ENCODE measurements at regions not wholly inside any gene's neighbourhood (a gene's known extent, or its start where the extent isn't known, plus 50 kb on each side); places are given as distances from the start of the nearest gene placed in this dataset.

- TF ChIP-seq, protein P1, sequence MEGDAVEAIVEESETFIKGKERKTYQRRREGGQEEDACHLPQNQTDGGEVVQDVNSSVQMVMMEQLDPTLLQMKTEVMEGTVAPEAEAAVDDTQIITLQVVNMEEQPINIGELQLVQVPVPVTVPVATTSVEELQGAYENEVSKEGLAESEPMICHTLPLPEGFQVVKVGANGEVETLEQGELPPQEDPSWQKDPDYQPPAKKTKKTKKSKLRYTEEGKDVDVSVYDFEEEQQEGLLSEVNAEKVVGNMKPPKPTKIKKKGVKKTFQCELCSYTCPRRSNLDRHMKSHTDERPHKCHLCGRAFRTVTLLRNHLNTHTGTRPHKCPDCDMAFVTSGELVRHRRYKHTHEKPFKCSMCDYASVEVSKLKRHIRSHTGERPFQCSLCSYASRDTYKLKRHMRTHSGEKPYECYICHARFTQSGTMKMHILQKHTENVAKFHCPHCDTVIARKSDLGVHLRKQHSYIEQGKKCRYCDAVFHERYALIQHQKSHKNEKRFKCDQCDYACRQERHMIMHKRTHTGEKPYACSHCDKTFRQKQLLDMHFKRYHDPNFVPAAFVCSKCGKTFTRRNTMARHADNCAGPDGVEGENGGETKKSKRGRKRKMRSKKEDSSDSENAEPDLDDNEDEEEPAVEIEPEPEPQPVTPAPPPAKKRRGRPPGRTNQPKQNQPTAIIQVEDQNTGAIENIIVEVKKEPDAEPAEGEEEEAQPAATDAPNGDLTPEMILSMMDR (conservative IDR thresholded peaks at IDR 0.05; ENCODE audit: low read depth in 2 of 2): no peak
- TF ChIP-seq POLR2AphosphoS5 (IDR thresholded peaks at IDR 0.05; ENCODE audit: low read depth) (no peak), EZH2 (IDR thresholded peaks at IDR 0.05; ENCODE audit: low read depth, unreplicated experiment) (no peak), CREB1 (CRISPR knock-in tag; IDR thresholded peaks at IDR 0.05; ENCODE audit: low read depth) (no peak), JUNB (IDR thresholded peaks at IDR 0.05; ENCODE audit: unreplicated experiment) (no peak), EZH2phosphoT487 (IDR thresholded peaks at IDR 0.05; ENCODE audit: unreplicated experiment) (no peak), ETS1 (IDR thresholded peaks at IDR 0.05) (no peak), ZNF114 (CRISPR knock-in tag; IDR thresholded peaks at IDR 0.05) (no peak), STAT1 (IDR thresholded peaks at IDR 0.05; ENCODE audit: unreplicated experiment) (no peak), NANOG (IDR thresholded peaks at IDR 0.05; ENCODE audit: borderline replicate concordance) (no peak)
- TF ChIP-seq, protein P2, sequence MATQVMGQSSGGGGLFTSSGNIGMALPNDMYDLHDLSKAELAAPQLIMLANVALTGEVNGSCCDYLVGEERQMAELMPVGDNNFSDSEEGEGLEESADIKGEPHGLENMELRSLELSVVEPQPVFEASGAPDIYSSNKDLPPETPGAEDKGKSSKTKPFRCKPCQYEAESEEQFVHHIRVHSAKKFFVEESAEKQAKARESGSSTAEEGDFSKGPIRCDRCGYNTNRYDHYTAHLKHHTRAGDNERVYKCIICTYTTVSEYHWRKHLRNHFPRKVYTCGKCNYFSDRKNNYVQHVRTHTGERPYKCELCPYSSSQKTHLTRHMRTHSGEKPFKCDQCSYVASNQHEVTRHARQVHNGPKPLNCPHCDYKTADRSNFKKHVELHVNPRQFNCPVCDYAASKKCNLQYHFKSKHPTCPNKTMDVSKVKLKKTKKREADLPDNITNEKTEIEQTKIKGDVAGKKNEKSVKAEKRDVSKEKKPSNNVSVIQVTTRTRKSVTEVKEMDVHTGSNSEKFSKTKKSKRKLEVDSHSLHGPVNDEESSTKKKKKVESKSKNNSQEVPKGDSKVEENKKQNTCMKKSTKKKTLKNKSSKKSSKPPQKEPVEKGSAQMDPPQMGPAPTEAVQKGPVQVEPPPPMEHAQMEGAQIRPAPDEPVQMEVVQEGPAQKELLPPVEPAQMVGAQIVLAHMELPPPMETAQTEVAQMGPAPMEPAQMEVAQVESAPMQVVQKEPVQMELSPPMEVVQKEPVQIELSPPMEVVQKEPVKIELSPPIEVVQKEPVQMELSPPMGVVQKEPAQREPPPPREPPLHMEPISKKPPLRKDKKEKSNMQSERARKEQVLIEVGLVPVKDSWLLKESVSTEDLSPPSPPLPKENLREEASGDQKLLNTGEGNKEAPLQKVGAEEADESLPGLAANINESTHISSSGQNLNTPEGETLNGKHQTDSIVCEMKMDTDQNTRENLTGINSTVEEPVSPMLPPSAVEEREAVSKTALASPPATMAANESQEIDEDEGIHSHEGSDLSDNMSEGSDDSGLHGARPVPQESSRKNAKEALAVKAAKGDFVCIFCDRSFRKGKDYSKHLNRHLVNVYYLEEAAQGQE (IDR thresholded peaks at IDR 0.05; ENCODE audit: unreplicated experiment): no peak
Measured at GRCh38 chr14:83485591-83485990, 1951.9 kb upstream of the SEL1L start.

Measured in GM23338 (cell line).